DMS114 treated with DMSO at 0.1 percent for 48 hours (cell line): ENCODE measurements at regions not wholly inside any gene's neighbourhood (a gene's known extent, or its start where the extent isn't known, plus 50 kb on each side); places are given as distances from the start of the nearest gene placed in this dataset.

ENCODE experiments used
- DNase-seq: peaks from one replicate; lab custom pipeline; 2025; ENCODE audit not compliant: unreplicated experiment; lab: John Stamatoyannopoulos, UW

GRCh38 chr18:73861771-73862170 is 285.9 kb downstream of the FBXO15 start:
- DNase-seq: no peak

GRCh38 chr18:73859837-73860397 is 287.7 kb downstream of the FBXO15 start:
- no peak for DNase-seq

GRCh38 chr18:73852789-73853549 is 294.7 kb downstream of the FBXO15 start:
- no peak for DNase-seq

GRCh38 chr18:73850782-73851181 is 296.9 kb downstream of the FBXO15 start:
- DNase-seq: no peak

GRCh38 chr18:73848656-73849055 is 299.0 kb downstream of the FBXO15 start:
- DNase-seq: no peak

GRCh38 chr18:73843455-73843854 is 304.2 kb downstream of the FBXO15 start:
- no peak for DNase-seq

GRCh38 chr18:73842795-73843394 is 304.7 kb downstream of the FBXO15 start:
- DNase-seq: peak; percentile 24

GRCh38 chr18:73841661-73842060 is 306.0 kb downstream of the FBXO15 start:
- no peak for DNase-seq

- DNase-seq: no peak
Observed at GRCh38 chr18:73840319-73840945, 307.2 kb downstream of the FBXO15 start.

- DNase-seq: no peak
Observed at GRCh38 chr18:73839441-73839840, 308.2 kb downstream of the FBXO15 start.

GRCh38 chr18:73838107-73838506 is 309.5 kb downstream of the FBXO15 start:
- no peak for DNase-seq

- no peak for DNase-seq
Observed at GRCh38 chr18:73835656-73836364, 311.8 kb downstream of the FBXO15 start.

- DNase-seq: no peak
Observed at GRCh38 chr18:73835039-73835438, 312.6 kb downstream of the FBXO15 start.

GRCh38 chr18:73831688-73832087 is 315.9 kb downstream of the FBXO15 start:
- no peak for DNase-seq

GRCh38 chr18:73829146-73829545 is 318.5 kb downstream of the FBXO15 start:
- no peak for DNase-seq

- no peak for DNase-seq
Observed at GRCh38 chr18:73827801-73828200, 319.8 kb downstream of the FBXO15 start.

- no peak for DNase-seq
Observed at GRCh38 chr18:73826098-73826497, 321.5 kb downstream of the FBXO15 start.

GRCh38 chr18:73824671-73825070 is 323.0 kb downstream of the FBXO15 start:
- no peak for DNase-seq

GRCh38 chr18:73812423-73812822 is 335.2 kb downstream of the FBXO15 start:
- DNase-seq: no peak

- no peak for DNase-seq
Observed at GRCh38 chr18:73807551-73808192, 340.0 kb downstream of the FBXO15 start.

GRCh38 chr18:73805991-73806390 is 341.6 kb downstream of the FBXO15 start:
- DNase-seq: no peak
